HG02588 (cell line): ENCODE measurements at regions not wholly inside any gene's neighbourhood (a gene's known extent, or its start where the extent isn't known, plus 50 kb on each side); places are given as distances from the start of the nearest gene placed in this dataset.

ENCODE experiments used
- ATAC-seq: cut with Tn5 transposase; IDR thresholded peaks from one replicate; pipeline ENCODE4 v1.9.1; 2021; ENCODE audit warnings: mild to moderate bottlenecking, moderate library complexity; ENCODE audit not compliant: unreplicated experiment

- no peak for ATAC-seq
These were observed 83.6 kb downstream of the HPGD start for GRCh38 chr4:174438711-174439110.

GRCh38 chr4:174437749-174438148 is 84.5 kb downstream of the HPGD start:
- ATAC-seq, result no peak

DNA sequence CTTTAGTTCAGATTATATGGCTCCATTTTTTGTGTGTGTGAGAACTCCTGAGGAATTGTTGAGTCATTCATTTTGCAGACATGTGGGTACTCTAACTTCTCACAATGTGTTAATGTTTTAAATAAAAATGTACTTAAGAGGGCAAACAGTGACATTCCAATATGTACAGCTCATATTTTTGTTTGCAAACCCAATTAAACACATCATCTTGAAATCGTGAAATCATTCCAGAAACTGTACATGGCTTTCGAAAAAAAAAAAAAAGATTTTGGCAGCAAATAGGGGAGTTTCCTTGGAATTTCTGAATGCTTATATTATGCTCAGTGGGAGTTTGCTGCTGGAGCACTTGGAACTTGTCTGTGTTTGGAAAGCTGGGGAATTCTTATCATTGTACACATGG is 85.0 kb downstream of the HPGD start:
- ATAC-seq, result no peak

DNA sequence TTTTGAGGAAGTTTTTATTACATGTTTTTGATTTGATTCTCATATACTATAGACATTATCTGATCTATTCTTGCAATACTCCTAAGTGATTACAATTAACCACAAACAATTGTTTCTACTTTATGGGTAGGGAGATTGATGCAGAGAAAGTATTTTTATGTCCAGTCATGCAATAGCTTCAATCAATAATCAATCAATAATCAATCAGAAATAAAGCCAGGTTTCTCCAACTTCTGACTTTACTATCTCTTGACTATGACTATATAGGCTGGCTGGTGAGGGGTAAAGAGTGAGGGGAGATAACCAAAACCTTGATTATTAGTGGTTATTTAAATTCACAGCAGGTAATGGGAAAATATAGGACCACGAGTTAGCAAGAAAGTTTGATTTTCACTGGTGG is 85.9 kb downstream of the HPGD start:
- no peak for ATAC-seq

- ATAC-seq, result no peak
These were observed 86.3 kb downstream of the HPGD start for GRCh38 chr4:174435974-174436373.

- no peak for ATAC-seq
These were observed 87.8 kb downstream of the HPGD start for GRCh38 chr4:174434455-174434854.

DNA sequence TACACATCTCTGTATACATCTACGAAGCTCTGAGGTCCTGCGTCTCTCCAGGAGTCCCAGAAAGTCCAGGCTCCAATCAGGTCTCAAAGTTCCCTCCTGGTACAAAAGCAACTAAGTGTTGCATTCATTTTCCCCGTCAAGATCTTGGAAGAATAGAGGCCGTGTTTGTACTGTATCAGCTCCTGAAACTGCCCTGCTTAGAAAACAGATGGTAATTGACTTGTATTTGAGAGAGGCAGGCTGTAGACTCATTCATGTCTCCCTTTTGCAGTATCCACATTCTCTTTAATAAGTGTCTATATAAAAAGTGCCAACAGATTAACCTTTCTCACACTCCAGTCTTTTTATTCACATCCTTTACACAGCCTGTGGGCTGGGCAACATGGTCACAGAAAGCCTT is 91.7 kb downstream of the HPGD start:
- ATAC-seq, result no peak

DNA sequence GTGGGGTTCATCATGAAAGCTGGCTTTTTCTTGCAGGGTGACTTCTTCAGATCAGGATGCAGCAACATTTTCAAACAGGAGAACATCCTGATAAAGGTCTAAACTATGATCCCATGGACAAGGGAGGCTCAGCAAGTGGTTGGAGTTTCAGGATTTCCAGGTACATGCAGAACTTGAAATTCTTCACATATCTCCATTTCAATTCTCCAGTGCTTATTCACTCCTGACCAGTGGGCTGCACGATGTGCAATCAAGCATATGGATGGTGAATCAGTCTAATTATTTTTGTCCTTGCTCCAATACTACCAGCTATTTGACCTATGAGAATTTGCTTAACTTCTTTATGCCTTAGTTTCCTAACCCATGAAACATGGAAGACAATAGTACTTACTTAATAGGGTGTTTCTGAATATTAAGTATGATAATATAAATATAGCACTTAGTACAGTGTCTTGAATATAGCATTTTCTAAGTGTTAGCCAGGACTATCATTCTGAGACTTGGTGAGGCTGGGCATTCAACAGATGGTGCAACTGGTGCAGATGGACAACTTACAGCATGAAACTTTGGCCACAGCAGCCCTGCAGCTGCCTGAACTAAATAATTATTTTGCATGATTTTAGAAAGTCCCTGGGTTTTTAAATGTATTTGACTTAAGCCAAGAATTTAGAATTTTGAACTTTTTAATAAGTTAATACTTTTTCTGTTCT is 92.4 kb downstream of the HPGD start:
- ATAC-seq, result no peak

GRCh38 chr4:174427571-174428140 is 94.6 kb downstream of the HPGD start:
- no peak for ATAC-seq

DNA sequence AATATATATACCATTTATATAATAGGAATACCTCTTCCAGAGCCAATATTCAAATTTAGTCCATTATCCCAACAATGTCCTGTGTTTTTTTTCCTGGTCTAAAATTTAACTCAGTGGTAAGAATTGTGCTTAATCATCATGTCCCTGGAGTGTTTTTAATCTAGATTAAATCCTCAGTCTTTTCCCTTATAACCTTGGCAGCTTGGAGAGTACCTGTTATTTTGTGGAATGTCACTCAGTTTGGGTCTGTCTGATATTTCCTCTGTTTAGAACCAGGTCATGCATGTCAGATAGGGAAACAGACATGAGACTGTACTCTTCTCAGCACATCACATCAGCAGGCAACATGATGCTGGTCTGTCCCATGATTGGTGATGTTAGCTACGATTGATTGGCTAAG is 96.6 kb downstream of the HPGD start:
- ATAC-seq, result no peak

GRCh38 chr4:174423257-174423944 is 98.9 kb downstream of the HPGD start:
- ATAC-seq, result peak; percentile 58

GRCh38 chr4:174422893-174423256 is 99.4 kb downstream of the HPGD start:
- no peak for ATAC-seq

DNA sequence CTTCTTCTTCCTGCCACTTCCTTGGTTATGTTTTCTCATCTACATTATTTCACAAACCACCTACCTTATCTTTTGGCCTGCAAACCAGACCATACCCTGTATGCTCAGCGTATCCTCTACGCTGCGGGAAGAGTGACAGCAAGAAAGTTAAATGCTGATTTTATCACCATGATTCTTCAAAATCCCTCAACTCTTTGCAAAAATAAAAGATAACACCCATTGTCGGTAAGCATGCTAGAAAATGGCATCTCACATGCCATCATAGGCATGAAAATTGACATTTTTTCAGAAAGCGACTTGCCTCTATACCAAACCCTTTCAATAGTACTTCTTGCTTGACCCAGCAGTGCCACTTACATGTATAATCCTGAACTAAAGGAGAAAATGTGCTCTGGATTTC is 102.0 kb downstream of the HPGD start:
- no peak for ATAC-seq

GRCh38 chr4:174418640-174419212 is 103.6 kb downstream of the HPGD start:
- ATAC-seq, result no peak

GRCh38 chr4:174408841-174409552 is 113.3 kb downstream of the HPGD start:
- no peak for ATAC-seq

GRCh38 chr4:174406383-174406782 is 115.9 kb downstream of the HPGD start:
- no peak for ATAC-seq

DNA sequence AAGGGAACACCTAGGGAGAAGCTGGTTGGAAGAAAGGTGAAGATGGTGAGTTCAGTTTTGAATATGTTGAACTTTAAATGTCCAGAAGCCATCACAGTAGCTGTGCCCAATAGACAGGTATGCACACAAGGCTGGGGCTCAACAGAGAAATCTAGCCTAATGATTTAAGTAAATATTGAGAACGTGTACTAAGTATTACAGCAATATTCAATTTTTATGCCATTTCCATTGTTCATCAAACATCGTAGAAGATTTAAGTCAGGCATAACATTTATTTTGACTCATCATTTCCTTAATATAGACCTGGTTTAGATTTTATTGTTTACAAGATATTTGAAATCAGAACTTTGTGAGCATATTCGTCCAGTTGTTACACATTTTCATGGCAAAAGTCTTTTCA is 116.4 kb downstream of the HPGD start:
- ATAC-seq, result no peak

- ATAC-seq, result no peak
These were observed 117.6 kb downstream of the HPGD start for GRCh38 chr4:174404677-174405076.

DNA sequence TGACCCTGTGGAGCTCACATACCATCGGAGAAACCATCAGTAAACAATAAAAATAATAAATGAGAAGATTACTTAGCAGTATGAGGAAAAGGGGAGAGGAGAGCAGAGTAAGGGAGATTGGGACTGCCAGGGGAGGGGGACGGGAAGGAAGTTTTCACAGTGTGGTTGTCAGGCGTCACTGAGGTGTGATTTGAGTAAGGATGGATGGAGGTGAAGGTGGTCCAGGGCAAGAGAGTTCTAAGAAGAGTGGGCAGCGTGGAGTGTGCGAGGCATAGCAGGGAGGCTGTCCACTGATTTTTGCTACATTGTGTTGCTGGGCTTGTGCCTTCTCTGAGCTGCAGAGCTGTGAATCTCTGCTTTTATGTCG is 119.1 kb downstream of the HPGD start:
- ATAC-seq, result no peak

DNA sequence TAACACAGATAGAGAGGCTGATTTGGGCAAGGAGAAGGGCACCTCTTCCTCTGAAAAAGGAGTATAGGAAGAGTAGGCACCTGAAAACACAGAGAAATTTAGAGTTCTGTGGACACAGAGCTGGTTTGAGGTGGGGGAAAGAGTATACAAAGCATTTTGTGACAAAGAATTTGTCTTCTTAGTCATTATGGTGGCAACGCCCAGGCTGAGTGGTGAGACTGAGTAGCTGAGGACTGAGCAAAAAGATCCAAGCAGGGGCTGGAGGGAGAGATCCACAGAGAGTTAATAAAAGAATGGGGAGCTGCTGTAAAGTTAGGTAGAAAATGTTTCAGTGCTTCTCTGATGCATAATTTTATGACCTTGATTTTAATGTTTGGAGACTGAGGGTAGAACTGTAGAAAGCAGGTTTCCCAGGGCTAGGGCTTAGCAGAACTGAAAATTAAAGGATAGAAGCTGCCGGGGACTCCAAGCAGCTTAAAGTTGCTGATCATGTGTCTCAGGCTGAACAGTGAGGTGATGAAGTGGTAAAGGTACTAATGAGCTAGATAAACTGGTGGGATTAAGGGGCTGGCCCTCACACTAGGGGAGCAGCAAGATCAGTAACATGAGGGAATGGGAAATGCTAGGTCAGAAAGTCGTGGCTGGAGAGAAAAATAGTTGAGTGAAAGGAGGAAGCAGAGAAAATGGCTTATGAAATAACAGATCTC is 118.9 kb downstream of the CEP44 start:
- no peak for ATAC-seq
